Activated CD8-positive, alpha-beta memory T cell treated with anti-CD3 and anti-CD28 coated beads for 48 hours (primary cell): ENCODE measurements at regions not wholly inside any gene's neighbourhood (a gene's known extent, or its start where the extent isn't known, plus 50 kb on each side); places are given as distances from the start of the nearest gene placed in this dataset.
"Not testable (repeated sequence)": the region's sequence is repeated elsewhere in the genome, so short reads cannot be mapped to it uniquely, and the experiment has no call there.

Experiments used
- DNase-seq, 3 experiments: peaks; one replicate each; pipeline ENCODE4 v3.0.0-alpha.2; 2020; ENCODE audit warnings: low read depth in 2 of 3, low spot score in 2 of 3

DNA sequence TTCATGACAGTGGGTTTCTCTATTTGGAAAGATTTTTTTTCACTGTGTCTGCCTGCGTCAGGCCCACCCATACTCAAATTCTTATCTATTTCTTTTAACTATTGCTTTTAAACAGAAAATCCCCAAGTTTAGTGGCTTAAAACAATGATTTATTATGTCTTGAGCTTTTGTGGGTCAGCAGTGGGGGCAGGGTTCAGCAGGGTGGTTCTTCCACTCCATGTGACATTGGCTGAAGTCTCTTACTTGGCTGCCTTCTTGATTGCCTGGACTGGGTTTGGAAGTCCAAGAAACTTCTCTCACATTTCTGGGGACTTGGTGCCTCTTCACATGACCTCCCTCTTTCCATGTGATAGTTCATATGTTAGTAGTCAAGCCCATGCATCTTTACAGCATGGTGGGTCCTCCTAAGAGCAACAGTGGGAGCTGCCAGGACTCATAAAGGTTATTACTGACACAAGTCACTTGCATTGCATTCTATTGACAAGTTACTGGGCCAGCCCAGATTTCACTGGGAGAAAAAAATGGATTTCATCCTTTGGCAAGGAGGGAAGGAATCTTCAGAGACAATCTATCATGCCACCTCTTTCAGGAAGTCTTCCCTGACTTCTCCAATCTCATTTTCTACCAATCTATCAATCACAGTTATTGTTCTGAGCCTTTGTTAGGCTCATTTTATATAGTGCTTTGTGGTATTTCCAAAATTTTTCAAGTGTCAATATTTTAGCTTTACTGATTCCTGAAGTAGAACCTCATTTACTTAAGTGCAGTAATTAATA, 436.1 kb downstream of the XYLT1 start:
- DNase-seq, result no peak

- DNase-seq, result no peak
These were observed 433.3 kb downstream of the XYLT1 start for GRCh38 chr16:17037499-17037898.

DNA sequence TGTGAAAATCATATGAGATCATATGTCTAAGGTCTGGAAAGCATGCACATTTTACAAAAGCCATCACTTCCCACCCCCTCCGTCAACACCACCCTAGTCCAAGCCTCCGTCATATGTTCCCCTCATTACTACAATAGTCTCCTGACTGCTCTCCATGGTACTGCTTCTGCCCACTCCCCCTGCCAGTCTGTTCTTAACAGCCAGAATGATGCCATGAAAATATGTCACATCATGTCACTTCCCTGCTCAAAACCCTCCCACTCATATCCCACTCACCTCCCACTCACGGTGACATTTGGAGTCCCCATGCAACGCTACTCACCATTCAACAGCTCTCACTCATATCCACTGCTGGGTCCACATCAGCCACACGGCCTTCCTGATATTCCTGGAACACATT, 432.3 kb downstream of the XYLT1 start:
- DNase-seq, result no peak

- not testable (repeated sequence) for DNase-seq
These were observed 421.7 kb downstream of the XYLT1 start for GRCh38 chr16:17049109-17049508.

GRCh38 chr16:17050468-17050867, 420.3 kb downstream of the XYLT1 start:
- no peak for DNase-seq
